H1 (cell line): ENCODE measurements at regions not wholly inside any gene's neighbourhood (a gene's known extent, or its start where the extent isn't known, plus 50 kb on each side); places are given as distances from the start of the nearest gene placed in this dataset.

ENCODE experiments used
- CTCF ChIA-PET: fragments of 300-600 bp; sonication (Branson Sonifier 250); formaldehyde crosslinking; loops from one replicate; lab custom pipeline; 2021; ENCODE audit not compliant: partially characterized antibody; lab: Charles Lee
- POLR2A ChIA-PET: fragments of 300-600 bp; sonication (Branson Sonifier 250); formaldehyde crosslinking; loops from one replicate; lab custom pipeline; 2021; ENCODE audit warnings: inconsistent platforms; ENCODE audit not compliant: partially characterized antibody; lab: Charles Lee
- DNase-seq, 2 experiments: peaks; one replicate each; pipeline versions ENCODE4 v3.0.0 to v3.0.0-alpha.2; 2010 to 2022; ENCODE audit warnings: low spot score in 2 of 2, low read depth in 1 of 2, mixed read lengths in 1 of 2
- FAIRE-seq: peaks from 2 replicates; lab custom pipeline; 2011; peaks lifted over from hg19 to GRCh38; lab: Jason Lieb, UNC
- H2AFZ ChIP-seq: 2 replicates; pipeline ENCODE4 v1.8.1; 2012; ENCODE audit warnings: low read length, inconsistent platforms
- H2AK5ac ChIP-seq: 2 replicates; pipeline ENCODE4 v1.6.1; 2013; ENCODE audit warnings: low read depth, low read length
- H2BK120ac ChIP-seq: replicated peaks from 2 replicates; pipeline ENCODE3; 2013; ENCODE audit warnings: low read depth, low read length, inconsistent platforms
- H2BK12ac ChIP-seq: 2 replicates; pipeline ENCODE4 v1.6.1; 2013; ENCODE audit warnings: low read depth, low read length
- H2BK15ac ChIP-seq: 2 replicates; pipeline ENCODE4 v1.6.1; 2013; ENCODE audit warnings: low read length
- H2BK20ac ChIP-seq: 2 replicates; pipeline ENCODE4 v1.6.1; 2013; ENCODE audit warnings: low read length
- H2BK5ac ChIP-seq: 2 replicates; pipeline ENCODE4 v1.6.1; 2013; ENCODE audit warnings: low read depth, low read length
- H3K14ac ChIP-seq: 2 replicates; pipeline ENCODE4 v1.6.1; 2013; ENCODE audit warnings: inconsistent platforms; ENCODE audit not compliant: insufficient read length
- H3K18ac ChIP-seq: 2 replicates; pipeline ENCODE4 v1.6.1; 2013; ENCODE audit warnings: low read length; ENCODE audit errors: extremely low read depth
- H3K23ac ChIP-seq: 2 replicates; pipeline ENCODE4 v1.6.1; 2013; ENCODE audit warnings: inconsistent platforms; ENCODE audit not compliant: insufficient read length
- H3K23me2 ChIP-seq: 2 replicates; pipeline ENCODE4 v1.6.1; 2013; ENCODE audit warnings: low read depth, low read length
- H3K27ac ChIP-seq: 2 replicates; pipeline ENCODE4 v1.6.1; 2011; ENCODE audit warnings: low read depth, low read length, inconsistent platforms
- H3K27me3 ChIP-seq, 4 experiments: replicated peaks in 1 of 4; 1 replicate in 1 of 4; 2 replicates in 3 of 4; pipeline versions ENCODE4 v1.6.1 to v1.8.1; 2011 to 2013; ENCODE audit warnings: low read length in 3 of 4, mild to moderate bottlenecking in 3 of 4, inconsistent platforms in 2 of 4, mixed read lengths in 2 of 4, moderate library complexity in 1 of 4; ENCODE audit not compliant: control insufficient read depth in 3 of 4, insufficient read depth in 3 of 4; ENCODE audit errors: extremely low read depth in 1 of 4
- H3K36me3 ChIP-seq, 4 experiments: 2 replicates each; pipeline versions ENCODE4 v1.6.1 to v1.8.1; 2011 to 2013; ENCODE audit warnings: mild to moderate bottlenecking in 4 of 4, low read length in 3 of 4, moderate library complexity in 2 of 4, control low read depth in 1 of 4, inconsistent platforms in 1 of 4; ENCODE audit not compliant: insufficient read depth in 4 of 4, control insufficient read depth in 2 of 4
- H3K4ac ChIP-seq: replicated peaks from 2 replicates; pipeline ENCODE3; 2013; ENCODE audit warnings: low read length, low read depth, mixed read lengths, inconsistent platforms; ENCODE audit not compliant: insufficient read length
- H3K4me1 ChIP-seq, 4 experiments: replicated peaks in 1 of 4; 1 replicate in 1 of 4; 2 replicates in 3 of 4; pipeline versions ENCODE4 v1.6.1 to v1.8.1; 2011 to 2013; ENCODE audit warnings: low read length in 3 of 4, inconsistent platforms in 2 of 4, mixed read lengths in 1 of 4; ENCODE audit not compliant: insufficient read depth in 4 of 4, control insufficient read depth in 3 of 4
- H3K4me2 ChIP-seq, 2 experiments: 2 replicates each; pipeline versions ENCODE4 v1.6.1 to v1.8.1; 2011 to 2013; ENCODE audit warnings: low read depth in 2 of 2, low read length in 2 of 2, control low read depth in 1 of 2, inconsistent platforms in 1 of 2, mild to moderate bottlenecking in 1 of 2; ENCODE audit not compliant: insufficient read depth in 1 of 2
- H3K4me3 ChIP-seq, 4 experiments: fragments of 200-600, 300-600 bp in 1 of 4; sonication (generic), shearing (Covaris generic), sonication (Bioruptor Twin) in 1 of 4; 2 replicates each; pipeline versions ENCODE4 v1.5.1 to v1.8.1; 2011 to 2016; ENCODE audit warnings: low read length in 4 of 4, low read depth in 3 of 4, control low read depth in 2 of 4, inconsistent platforms in 2 of 4, mild to moderate bottlenecking in 2 of 4, mixed read lengths in 1 of 4, moderate library complexity in 1 of 4; ENCODE audit not compliant: insufficient read depth in 2 of 4; ENCODE audit errors: extremely low read depth in 1 of 4
- H3K56ac ChIP-seq: replicated peaks from 2 replicates; pipeline ENCODE3; 2013; ENCODE audit warnings: low read depth, mild to moderate bottlenecking, mixed read lengths, low read length, inconsistent platforms; ENCODE audit not compliant: insufficient read length
- H3K79me1 ChIP-seq: 2 replicates; pipeline ENCODE4 v1.6.1; 2013; ENCODE audit warnings: low read depth, low read length, control low read depth
- H3K79me2 ChIP-seq, 2 experiments: 2 replicates each; pipeline versions ENCODE4 v1.6.1 to v1.8.1; 2012 to 2013; ENCODE audit warnings: low read length in 2 of 2, mild to moderate bottlenecking in 2 of 2, inconsistent platforms in 1 of 2; ENCODE audit not compliant: insufficient read depth in 2 of 2, control insufficient read depth in 1 of 2
- H3K9ac ChIP-seq, 4 experiments: replicated peaks in 1 of 4; 1 replicate in 1 of 4; 2 replicates in 3 of 4; pipeline versions ENCODE4 v1.6.1 to v1.8.1; 2011 to 2013; ENCODE audit warnings: low read depth in 3 of 4, low read length in 3 of 4, control low read depth in 2 of 4, mild to moderate bottlenecking in 2 of 4, moderate library complexity in 2 of 4, inconsistent platforms in 1 of 4; ENCODE audit errors: extremely low read depth in 1 of 4
- H3K9me3 ChIP-seq, 2 experiments: 2 replicates each; pipeline versions ENCODE4 v1.6.1 to v1.8.1; 2012 to 2013; ENCODE audit warnings: mild to moderate bottlenecking in 2 of 2, moderate library complexity in 2 of 2, control low read depth in 1 of 2, inconsistent platforms in 1 of 2, low read depth in 1 of 2, low read length in 1 of 2, mixed read lengths in 1 of 2; ENCODE audit not compliant: insufficient read depth in 2 of 2
- H4K20me1 ChIP-seq, 2 experiments: replicated peaks in 1 of 2; 2 replicates each; pipeline versions ENCODE3 to v1.8.1; 2011 to 2013; ENCODE audit warnings: inconsistent platforms in 2 of 2, low read length in 2 of 2, mild to moderate bottlenecking in 1 of 2; ENCODE audit not compliant: insufficient read depth in 2 of 2, control insufficient read depth in 1 of 2
- H4K5ac ChIP-seq: 2 replicates; pipeline ENCODE4 v1.6.1; 2013; ENCODE audit warnings: low read length, low read depth, mixed read lengths, inconsistent platforms; ENCODE audit not compliant: insufficient read length
- H4K8ac ChIP-seq: 2 replicates; pipeline ENCODE4 v1.8.0; 2013; ENCODE audit warnings: mild to moderate bottlenecking, moderate library complexity, low read length, inconsistent platforms; ENCODE audit not compliant: insufficient read depth; ENCODE audit errors: extremely low read depth
- H4K91ac ChIP-seq: replicated peaks from 2 replicates; pipeline ENCODE3; 2013; ENCODE audit warnings: low read length, mixed read lengths, inconsistent platforms; ENCODE audit not compliant: insufficient read length
- E2F6 ChIP-seq: IDR thresholded peaks from 2 replicates; pipeline ENCODE4 v1.6.1; 2012; ENCODE audit warnings: inconsistent platforms
- EGR1 ChIP-seq: IDR thresholded peaks from 2 replicates; pipeline ENCODE4 v1.6.1; 2011; ENCODE audit warnings: low read depth, low read length, borderline replicate concordance
- EP300 ChIP-seq, 2 experiments: IDR thresholded peaks; 1 replicate in 1 of 2; 2 replicates in 1 of 2; pipeline ENCODE4 v1.6.1; 2011 to 2012; ENCODE audit warnings: low read depth in 2 of 2, low read length in 2 of 2, mild to moderate bottlenecking in 2 of 2, borderline replicate concordance in 1 of 2, inconsistent platforms in 1 of 2, moderate library complexity in 1 of 2
- JUN ChIP-seq: IDR thresholded peaks from 2 replicates; pipeline ENCODE4 v1.6.1; 2011; ENCODE audit warnings: low read depth, mild to moderate bottlenecking, improper control_type of control experiment, low read length
- KDM1A ChIP-seq: fragments of 200-600, 300-600 bp; sonication (generic); IDR thresholded peaks from 2 replicates; pipeline ENCODE4 v1.7.1; 2016; ENCODE audit warnings: mild to moderate bottlenecking, low read length, borderline replicate concordance
- TAF1 ChIP-seq: IDR thresholded peaks from 2 replicates; pipeline ENCODE4 v1.6.1; 2011; ENCODE audit warnings: mild to moderate bottlenecking, low read depth, low read length
- TAF7 ChIP-seq: optimal IDR thresholded peaks from 2 replicates; pipeline ENCODE3; 2011; ENCODE audit warnings: low read depth, mild to moderate bottlenecking, inconsistent platforms, low read length, moderate library complexity, borderline replicate concordance
- TBP ChIP-seq: IDR thresholded peaks from 2 replicates; pipeline ENCODE4 v1.6.1; 2011; ENCODE audit warnings: low read depth, low read length, improper control_type of control experiment
- USF2 ChIP-seq: IDR thresholded peaks from 2 replicates; pipeline ENCODE4 v1.6.1; 2011; ENCODE audit warnings: low read length, improper control_type of control experiment
- WGBS, 2 experiments: shearing (Covaris generic) in 1 of 2; methylation state at CpG; one replicate each; pipeline versions ENCODE4 v1.1.6 to v1.1.7; 2013 to 2015; ENCODE audit warnings: low lambda C conversion rate in 2 of 2, mixed read lengths in 2 of 2, inconsistent platforms in 1 of 2, low coverage in 1 of 2, missing lambda C conversion rate in 1 of 2; ENCODE audit not compliant: insufficient replicate concordance in 2 of 2, insufficient coverage in 1 of 2, insufficient read length in 1 of 2; ENCODE audit errors: extremely low coverage in 1 of 2, missing lambda C conversion rate in 1 of 2; 5-methylcytosine and 5-hydroxymethylcytosine counted together

- no peak overlapping the region for H3K23ac ChIP-seq
- H3K4me3 ChIP-seq: no peak overlapping the region
- no peak overlapping the region for H2AK5ac ChIP-seq
- CTCF ChIA-PET: interaction anchor here (1.1 to 1.3 kb wide), 3 partner anchors 10 to 557 kb away, joined by 3 to 4 read pairs (median 3); no protein-coding TSS in a partner anchor
- no peak overlapping the region for H4K5ac ChIP-seq
- no peak overlapping the region for H2AFZ ChIP-seq
- WGBS, 2 experiments: 85% methylated on average over 2 of the region's 2 CpGs; no CpG with 5 or more reads in 1 of the 2 experiments
- no peak overlapping the region for H3K18ac ChIP-seq
- no peak overlapping the region for H4K8ac ChIP-seq
- H3K14ac ChIP-seq: no peak overlapping the region
- TF ChIP-seq EP300 (IDR thresholded peaks at IDR 0.05; ENCODE audit: borderline replicate concordance in 1 of 2, low read depth in 2 of 2, low read length in 2 of 2) (no peak), USF2 (no peak), TBP (no peak), E2F6 (no peak), EGR1 (no peak), TAF1 (no peak), KDM1A (no peak), TAF7 (no peak), JUN (no peak)
- no peak overlapping the region for H3K4me2 ChIP-seq
- H2BK20ac ChIP-seq: no peak overlapping the region
- H3K9ac ChIP-seq: no peak overlapping the region
- H3K79me2 ChIP-seq: no peaks in the 10 kb centered on the region
- H2BK12ac ChIP-seq: no peak overlapping the region
- no peaks in the 10 kb centered on the region for H4K20me1 ChIP-seq
- no peaks in the 10 kb centered on the region for H3K79me1 ChIP-seq
- no peak overlapping the region for H2BK5ac ChIP-seq
- H3K23me2 ChIP-seq: no peaks in the 10 kb centered on the region
- no peak overlapping the region for H3K4ac ChIP-seq
- DNase-seq (no peak), FAIRE-seq (no peak)
- H2BK120ac ChIP-seq: no peak overlapping the region
- no peaks in the 10 kb centered on the region for H3K36me3 ChIP-seq
- no peaks in the 10 kb centered on the region for H3K27me3 ChIP-seq
- no peaks in the 10 kb centered on the region for H3K4me1 ChIP-seq
- POLR2A ChIA-PET: no interaction called here
- no peak overlapping the region for H3K27ac ChIP-seq
- no peak overlapping the region for H2BK15ac ChIP-seq
- H4K91ac ChIP-seq: no peak overlapping the region
- no peak overlapping the region for H3K56ac ChIP-seq
- H3K9me3 ChIP-seq: no peaks in the 10 kb centered on the region
Observed at GRCh38 chr9:13354733-13355132, 75.2 kb upstream of the MPDZ start.
